ENCODE measurements at regions not wholly inside any gene's neighbourhood (a gene's known extent, or its start where the extent isn't known, plus 50 kb on each side); places are given as distances from the start of the nearest gene placed in this dataset.

DNA sequence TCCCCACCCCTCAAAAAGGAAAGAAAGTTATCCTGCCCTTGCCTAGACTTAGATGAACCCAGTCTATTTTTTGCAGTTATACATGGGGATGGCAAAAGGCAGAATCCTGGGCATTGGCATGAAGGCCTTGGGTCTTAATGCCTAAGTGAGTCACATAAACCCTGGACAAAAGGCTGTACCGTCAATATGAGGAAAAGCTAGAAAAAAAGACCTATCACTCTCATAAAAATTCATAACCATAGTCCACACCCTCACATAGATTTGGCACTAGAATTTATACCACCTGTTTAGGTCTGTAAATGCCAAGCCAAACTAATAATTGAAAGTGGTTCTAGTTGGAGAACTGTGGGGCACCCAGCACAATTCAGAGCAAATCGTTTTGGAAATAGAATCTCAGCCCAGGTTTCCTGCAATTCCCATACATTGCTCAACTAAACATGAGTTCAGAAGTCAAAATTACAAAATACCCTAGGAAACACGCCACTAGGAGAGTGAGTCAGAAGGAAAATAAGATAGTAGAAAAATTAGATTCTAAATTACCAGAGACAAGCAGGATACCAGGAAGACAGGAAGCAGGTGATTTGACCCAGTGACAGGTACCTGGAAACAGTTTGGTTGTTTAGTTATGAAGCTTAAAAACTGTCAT is 70.4 kb upstream of the FUCA2 start:
- no peak for DNase-seq
- H3K4me1 Mint-ChIP-seq, result no peaks in the 10 kb centered on the region
- no peaks in the 10 kb centered on the region for H3K27me3 Mint-ChIP-seq
- CTCF ChIA-PET, result no interaction called here
- intact Hi-C loops (cut with micrococcal nuclease), result no loop called here
- H3K9me3 Mint-ChIP-seq, result no peaks in the 10 kb centered on the region
- no peak overlapping the region for H3K27ac Mint-ChIP-seq
- POLR2A ChIA-PET, result interaction anchor here (0.6 kb wide), 1 partner anchor 900 kb away, joined by 3 read pairs; no protein-coding TSS in a partner anchor
- no peaks in the 10 kb centered on the region for H3K36me3 Mint-ChIP-seq (ENCODE audit: low read depth)
- no peak for ATAC-seq (ENCODE audit: low read depth)
- H3K4me3 Mint-ChIP-seq, result no peak overlapping the region
- TF ChIP-seq, protein P1, sequence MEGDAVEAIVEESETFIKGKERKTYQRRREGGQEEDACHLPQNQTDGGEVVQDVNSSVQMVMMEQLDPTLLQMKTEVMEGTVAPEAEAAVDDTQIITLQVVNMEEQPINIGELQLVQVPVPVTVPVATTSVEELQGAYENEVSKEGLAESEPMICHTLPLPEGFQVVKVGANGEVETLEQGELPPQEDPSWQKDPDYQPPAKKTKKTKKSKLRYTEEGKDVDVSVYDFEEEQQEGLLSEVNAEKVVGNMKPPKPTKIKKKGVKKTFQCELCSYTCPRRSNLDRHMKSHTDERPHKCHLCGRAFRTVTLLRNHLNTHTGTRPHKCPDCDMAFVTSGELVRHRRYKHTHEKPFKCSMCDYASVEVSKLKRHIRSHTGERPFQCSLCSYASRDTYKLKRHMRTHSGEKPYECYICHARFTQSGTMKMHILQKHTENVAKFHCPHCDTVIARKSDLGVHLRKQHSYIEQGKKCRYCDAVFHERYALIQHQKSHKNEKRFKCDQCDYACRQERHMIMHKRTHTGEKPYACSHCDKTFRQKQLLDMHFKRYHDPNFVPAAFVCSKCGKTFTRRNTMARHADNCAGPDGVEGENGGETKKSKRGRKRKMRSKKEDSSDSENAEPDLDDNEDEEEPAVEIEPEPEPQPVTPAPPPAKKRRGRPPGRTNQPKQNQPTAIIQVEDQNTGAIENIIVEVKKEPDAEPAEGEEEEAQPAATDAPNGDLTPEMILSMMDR (IDR thresholded peaks at IDR 0.05), result no peak

DNA sequence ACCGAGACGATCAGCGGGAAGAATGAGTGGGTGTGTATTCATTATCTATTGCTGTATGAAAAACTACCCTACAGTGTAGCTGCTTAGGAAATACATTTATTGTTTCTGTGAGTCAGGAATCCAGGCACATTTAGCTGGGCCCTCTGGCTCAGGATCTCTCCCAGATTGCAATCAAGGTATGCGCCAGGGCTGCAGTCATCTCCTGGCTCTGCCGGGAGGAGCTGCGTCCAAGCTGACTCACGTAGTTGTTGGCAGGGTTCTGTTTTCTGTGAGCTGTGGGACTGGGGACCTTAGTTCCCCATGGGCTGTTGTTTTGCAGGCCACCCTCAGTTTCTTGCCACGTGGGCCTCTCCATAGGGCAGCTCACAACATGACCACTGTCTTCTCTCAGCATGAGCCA is 68.2 kb upstream of the FUCA2 start:
- POLR2A ChIA-PET, result interaction anchor here (0.6 kb wide), 1 partner anchor 74 kb away, joined by 4 read pairs; no protein-coding TSS in a partner anchor
- H3K27me3 Mint-ChIP-seq, result no peaks in the 10 kb centered on the region
- H3K36me3 Mint-ChIP-seq (ENCODE audit: low read depth), result no peaks in the 10 kb centered on the region
- ATAC-seq (ENCODE audit: low read depth), result no peak
- no peak for DNase-seq
- H3K4me3 Mint-ChIP-seq, result no peak overlapping the region
- no peak overlapping the region for H3K27ac Mint-ChIP-seq
- CTCF ChIA-PET, result interaction anchor here (0.8 to 9.0 kb wide), 2 partner anchors 433 to 948 kb away, joined by 3 to 100 read pairs; no protein-coding TSS in a partner anchor
- H3K4me1 Mint-ChIP-seq, result no peaks in the 10 kb centered on the region
- intact Hi-C loops (cut with micrococcal nuclease), result loop anchor here (5.0 kb wide), 1 partner anchor 1353 kb away; no protein-coding TSS in a partner anchor
- TF ChIP-seq, protein P1 (IDR thresholded peaks at IDR 0.05), result no peak
- H3K9me3 Mint-ChIP-seq, result no peaks in the 10 kb centered on the region

DNA sequence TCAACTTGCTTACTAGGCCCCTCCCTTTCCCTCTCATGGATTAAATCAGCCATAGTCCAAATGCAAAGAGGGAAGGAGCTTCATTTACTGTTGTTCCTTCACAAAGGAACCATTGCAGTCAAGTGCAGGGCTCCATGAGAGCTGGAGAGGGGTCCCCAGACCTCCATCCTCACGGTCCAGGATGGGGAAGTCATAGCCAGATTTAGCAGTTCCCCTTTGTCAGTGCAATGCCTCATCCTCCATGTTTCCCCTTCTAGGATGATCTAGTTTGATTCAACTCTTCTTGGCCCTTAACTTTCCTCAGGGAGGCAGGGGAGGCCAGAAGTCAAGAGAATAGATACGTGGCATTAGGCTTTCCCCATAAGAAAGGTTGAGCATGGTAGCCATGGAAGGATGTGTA is 66.5 kb upstream of the FUCA2 start:
- Mint-ChIP-seq H3K4me1 (no peaks in the 10 kb centered on the region), H3K27me3 (no peaks in the 10 kb centered on the region), H3K36me3 (ENCODE audit: low read depth) (no peaks in the 10 kb centered on the region), H3K9me3 (no peaks in the 10 kb centered on the region), H3K4me3 (no peak overlapping the region), H3K27ac (no peak overlapping the region)
- TF ChIP-seq, protein P1 (IDR thresholded peaks at IDR 0.05), result no peak
- CTCF ChIA-PET, result interaction anchor here (9.0 kb wide), 1 partner anchor 435 kb away, joined by 100 read pairs; no protein-coding TSS in a partner anchor
- ATAC-seq (ENCODE audit: low read depth) (no peak), DNase-seq (no peak)
- POLR2A ChIA-PET, result no interaction called here
- intact Hi-C loops (cut with micrococcal nuclease), result loop anchor here (5.0 kb wide), 1 partner anchor 1354 kb away; no protein-coding TSS in a partner anchor

DNA sequence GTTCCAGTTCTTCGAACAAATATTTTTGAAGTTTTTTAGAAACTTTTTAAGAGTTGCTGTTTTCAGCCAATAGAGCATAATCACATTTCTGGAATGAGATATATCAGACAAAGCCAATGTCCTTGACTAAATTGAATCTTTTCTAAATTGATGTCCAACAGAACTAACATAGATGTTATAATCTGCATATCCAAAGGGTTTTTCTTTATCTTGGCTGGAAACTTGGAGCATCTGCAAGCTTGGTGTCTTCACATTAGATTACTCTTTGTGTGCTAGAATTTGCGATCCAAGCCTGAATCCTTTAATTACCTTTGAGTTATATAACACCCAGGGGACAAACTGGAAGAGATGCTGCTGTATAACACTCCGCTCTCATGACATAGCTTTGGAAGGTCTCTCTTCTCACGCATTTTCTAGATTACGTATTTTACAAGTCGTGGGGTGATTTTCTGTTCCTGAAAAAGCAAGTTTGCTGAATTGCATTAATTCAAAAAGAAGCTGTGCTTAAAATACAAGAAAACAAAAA is 64.4 kb upstream of the FUCA2 start:
- no peak overlapping the region for H3K4me3 Mint-ChIP-seq
- TF ChIP-seq, protein P1 (IDR thresholded peaks at IDR 0.05), result no peak
- H3K36me3 Mint-ChIP-seq (ENCODE audit: low read depth), result no peaks in the 10 kb centered on the region
- no peaks in the 10 kb centered on the region for H3K9me3 Mint-ChIP-seq
- ChIA-PET POLR2A (interaction anchor here (1.1 to 1.5 kb wide), 2 partner anchors 267 to 479 kb away, joined by 4 read pairs; partner anchors contain the start of gene LTV1), CTCF (interaction anchor here (0.6 to 9.0 kb wide), 31 partner anchors 10 to 1637 kb away, joined by 3 to 100 read pairs (median 4); partner anchors contain the start of genes FUCA2 and LTV1)
- H3K27me3 Mint-ChIP-seq, result no peaks in the 10 kb centered on the region
- DNase-seq, result no peak
- H3K4me1 Mint-ChIP-seq, result no peaks in the 10 kb centered on the region
- H3K27ac Mint-ChIP-seq, result no peak overlapping the region
- intact Hi-C loops (cut with micrococcal nuclease), result loop anchor here (1.0 to 5.0 kb wide), 9 partner anchors 267 to 1638 kb away; partner anchors contain the start of gene LTV1
- no peak for ATAC-seq (ENCODE audit: low read depth)

DNA sequence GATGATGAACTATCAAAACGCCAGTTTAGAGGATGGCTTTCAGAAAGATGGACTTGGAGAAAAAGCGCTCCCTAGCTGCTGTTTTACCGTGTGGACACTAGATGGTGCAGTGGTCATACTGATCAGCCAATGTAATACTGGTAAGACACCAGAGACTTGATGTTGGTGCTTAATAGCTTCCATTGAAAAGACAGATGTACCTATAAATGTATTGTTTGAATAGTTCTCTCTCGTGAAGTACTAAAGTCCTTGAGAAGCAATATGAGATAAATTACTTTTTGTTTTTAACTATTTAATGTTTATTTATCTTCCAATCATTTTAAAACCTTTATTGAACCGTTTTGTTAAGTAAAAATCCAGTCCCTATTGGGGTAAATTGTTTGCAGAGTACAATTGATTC is 63.9 kb upstream of the FUCA2 start:
- TF ChIP-seq, protein P1 (IDR thresholded peaks at IDR 0.05), result peak; percentile 26
- ATAC-seq (ENCODE audit: low read depth) (peak; percentile 99), DNase-seq (no peak)
- ChIA-PET POLR2A (interaction anchor here (1.1 to 1.5 kb wide), 2 partner anchors 268 to 480 kb away, joined by 4 read pairs; partner anchors contain the start of gene LTV1), CTCF (interaction anchor here (0.5 to 9.0 kb wide), 37 partner anchors 8 to 1637 kb away, joined by 3 to 100 read pairs (median 4); partner anchors contain the start of genes FUCA2 and LTV1)
- H3K4me1 Mint-ChIP-seq, result no peaks in the 10 kb centered on the region
- H3K9me3 Mint-ChIP-seq, result no peaks in the 10 kb centered on the region
- H3K4me3 Mint-ChIP-seq, result no peak overlapping the region
- no peaks in the 10 kb centered on the region for H3K27me3 Mint-ChIP-seq
- H3K27ac Mint-ChIP-seq, result no peak overlapping the region
- no peaks in the 10 kb centered on the region for H3K36me3 Mint-ChIP-seq (ENCODE audit: low read depth)
- intact Hi-C loops (cut with micrococcal nuclease), result loop anchor here (1.0 to 5.0 kb wide), 9 partner anchors 268 to 1639 kb away; partner anchors contain the start of gene LTV1

All from activated B cell treated with CpG ODN at 0.5 μM for 24 hours (primary cell).